IMR-90 (cell line): ENCODE measurements at regions not wholly inside any gene's neighbourhood (a gene's known extent, or its start where the extent isn't known, plus 50 kb on each side); places are given as distances from the start of the nearest gene placed in this dataset.

Experiments
- ATAC-seq: fragments of 200-7000 bp; cut with Tn5 transposase; 2 replicates; pipeline ENCODE4 v1.9.1; 2020; ENCODE audit warnings: low read depth, mild to moderate bottlenecking, moderate library complexity
- BruUV-seq: library from RNA; stranded (reverse); fragments of 400-500 nt; replicated peaks from 2 replicates; lab custom pipeline; 2021; lab: Mats Ljungman, UMichigan
- CTCF ChIA-PET: fragments of 300-600 bp; formaldehyde crosslinking; extraction: SDS; loops from one replicate; lab custom pipeline; 2021; ENCODE audit warnings: antibody characterized with exemption; lab: Yijun Ruan, JAX
- POLR2A ChIA-PET: fragments of 300-600 bp; sonication (Branson Sonifier 250); formaldehyde crosslinking; loops from one replicate; lab custom pipeline; 2022; ENCODE audit warnings: antibody characterized with exemption; ENCODE audit not compliant: unreplicated experiment; lab: Charles Lee
- DNase-seq: peaks from one replicate; pipeline ENCODE4 v3.0.0; 2013
- H2AFZ ChIP-seq: replicated peaks from 2 replicates; pipeline ENCODE3; 2013; ENCODE audit warnings: low read length, mild to moderate bottlenecking; ENCODE audit not compliant: poor library complexity
- H2AK5ac ChIP-seq: 2 replicates; pipeline ENCODE4 v1.6.1; 2013; ENCODE audit warnings: low read depth, low read length, inconsistent platforms
- H2AK9ac ChIP-seq: replicated peaks from 2 replicates; pipeline ENCODE3; 2013; ENCODE audit warnings: mild to moderate bottlenecking, low read depth, low read length, moderate library complexity; ENCODE audit not compliant: poor library complexity
- H2BK120ac ChIP-seq: 2 replicates; pipeline ENCODE4 v1.6.1; 2013; ENCODE audit warnings: low read depth, low read length, inconsistent platforms
- H2BK15ac ChIP-seq: 3 replicates; pipeline ENCODE4 v1.6.1; 2013; ENCODE audit warnings: low read depth, low read length, inconsistent platforms
- H2BK20ac ChIP-seq: 2 replicates; pipeline ENCODE4 v1.6.1; 2013; ENCODE audit warnings: low read depth, mild to moderate bottlenecking, inconsistent platforms, low read length, moderate library complexity
- H2BK5ac ChIP-seq: 2 replicates; pipeline ENCODE4 v1.6.1; 2013; ENCODE audit warnings: mild to moderate bottlenecking, low read depth, low read length, inconsistent platforms; ENCODE audit not compliant: poor library complexity, severe bottlenecking
- H3K14ac ChIP-seq: replicated peaks from 2 replicates; pipeline ENCODE4 v1.6.1; 2013; ENCODE audit warnings: low read depth, low read length, inconsistent platforms
- H3K18ac ChIP-seq: 2 replicates; pipeline ENCODE4 v1.6.1; 2013; ENCODE audit warnings: low read depth, low read length, control low read depth
- H3K23ac ChIP-seq: 2 replicates; pipeline ENCODE4 v1.6.1; 2013; ENCODE audit warnings: low read depth, low read length, inconsistent platforms
- H3K27ac ChIP-seq: 2 replicates; pipeline ENCODE4 v1.5.1; 2013; ENCODE audit warnings: mild to moderate bottlenecking, control low read depth, low read length; ENCODE audit not compliant: insufficient read depth
- H3K27me3 ChIP-seq: 2 replicates; pipeline ENCODE4 v1.6.1; 2013; ENCODE audit warnings: low read length; ENCODE audit not compliant: control insufficient read depth, insufficient read depth
- H3K36me3 ChIP-seq: 2 replicates; pipeline ENCODE4 v1.6.1; 2013; ENCODE audit warnings: low read length, mixed read lengths; ENCODE audit not compliant: control insufficient read depth, insufficient read depth
- H3K4ac ChIP-seq: 2 replicates; pipeline ENCODE4 v1.6.1; 2013; ENCODE audit warnings: low read depth, low read length, inconsistent platforms
- H3K4me1 ChIP-seq: 2 replicates; pipeline ENCODE4 v1.6.1; 2013; ENCODE audit warnings: low read length, mixed read lengths; ENCODE audit not compliant: control insufficient read depth, insufficient read depth
- H3K4me2 ChIP-seq: 2 replicates; pipeline ENCODE4 v1.6.1; 2013; ENCODE audit warnings: low read depth, mild to moderate bottlenecking, control low read depth, low read length, moderate library complexity
- H3K4me3 ChIP-seq: 2 replicates; pipeline ENCODE4 v1.5.1; 2013; ENCODE audit warnings: low read depth, mild to moderate bottlenecking, control low read depth, low read length, moderate library complexity; ENCODE audit not compliant: insufficient read depth
- H3K56ac ChIP-seq: 2 replicates; pipeline ENCODE4 v1.6.1; 2013; ENCODE audit warnings: low read length, inconsistent platforms; ENCODE audit not compliant: insufficient read depth; ENCODE audit errors: extremely low read depth
- H3K79me1 ChIP-seq, 2 experiments: 2 replicates each; pipeline ENCODE4 v1.6.1; 2013; ENCODE audit warnings: low read length in 2 of 2, inconsistent platforms in 1 of 2, low read depth in 1 of 2
- H3K9ac ChIP-seq: 2 replicates; pipeline ENCODE4 v1.6.1; 2013; ENCODE audit warnings: low read depth, low read length, control low read depth
- H3K9me1 ChIP-seq: 2 replicates; pipeline ENCODE4 v1.6.1; 2013; ENCODE audit warnings: low read length, inconsistent platforms; ENCODE audit not compliant: insufficient read depth
- H3K9me3 ChIP-seq: 2 replicates; pipeline ENCODE4 v1.6.1; 2013; ENCODE audit warnings: low read length; ENCODE audit not compliant: control insufficient read depth, insufficient read depth
- H4K20me1 ChIP-seq: 2 replicates; pipeline ENCODE4 v1.6.1; 2013; ENCODE audit warnings: low read length, inconsistent platforms; ENCODE audit not compliant: insufficient read depth
- H4K5ac ChIP-seq: 2 replicates; pipeline ENCODE4 v1.6.1; 2013; ENCODE audit warnings: mild to moderate bottlenecking, low read depth, low read length, control low read depth
- H4K8ac ChIP-seq, 2 experiments: 2 replicates each; pipeline ENCODE4 v1.6.1; 2013; ENCODE audit warnings: low read depth in 2 of 2, low read length in 2 of 2, control low read depth in 1 of 2, inconsistent platforms in 1 of 2
- H4K91ac ChIP-seq: 2 replicates; pipeline ENCODE4 v1.6.1; 2013; ENCODE audit warnings: low read depth, low read length, inconsistent platforms; ENCODE audit not compliant: insufficient read depth
- BHLHE40 ChIP-seq: fragments of 150-350 bp; IDR thresholded peaks from 2 replicates; pipeline ENCODE4 v1.6.1; 2016; ENCODE audit warnings: mild to moderate bottlenecking, low read depth, low read length
- CEBPB ChIP-seq: IDR thresholded peaks from 2 replicates; pipeline ENCODE4 v1.6.1; 2012; ENCODE audit warnings: low read depth, low read length, improper control_type of control experiment
- CHD1 ChIP-seq: IDR thresholded peaks from 2 replicates; pipeline ENCODE4 v1.6.1; 2012; ENCODE audit warnings: low read depth, low read length, improper control_type of control experiment
- FOS ChIP-seq: fragments of 150-350 bp; IDR thresholded peaks from 2 replicates; pipeline ENCODE4 v1.6.1; 2016; ENCODE audit warnings: low read depth, low read length
- MAFK ChIP-seq: IDR thresholded peaks from 2 replicates; pipeline ENCODE4 v1.6.1; 2012; ENCODE audit warnings: low read depth, low read length, improper control_type of control experiment
- MAZ ChIP-seq: IDR thresholded peaks from 2 replicates; pipeline ENCODE4 v1.6.1; 2012; ENCODE audit warnings: low read depth, mild to moderate bottlenecking, low read length, improper control_type of control experiment, moderate library complexity, borderline replicate concordance
- MXI1 ChIP-seq: IDR thresholded peaks from 2 replicates; pipeline ENCODE4 v1.6.1; 2012; ENCODE audit warnings: low read depth, mild to moderate bottlenecking, low read length, moderate library complexity, borderline replicate concordance
- NFE2L2 ChIP-seq: fragments of 150-350 bp; IDR thresholded peaks from 2 replicates; pipeline ENCODE4 v1.6.1; 2016; ENCODE audit warnings: low read depth, mild to moderate bottlenecking, low read length
- POLR2A ChIP-seq: IDR thresholded peaks from 2 replicates; pipeline ENCODE4 v1.6.1; 2012; ENCODE audit warnings: mild to moderate bottlenecking, low read depth, low read length
- RAD21 ChIP-seq: IDR thresholded peaks from 2 replicates; pipeline ENCODE4 v1.6.1; 2012; ENCODE audit warnings: low read length, improper control_type of control experiment
- RCOR1 ChIP-seq: IDR thresholded peaks from 2 replicates; pipeline ENCODE4 v1.6.1; 2012; ENCODE audit warnings: mild to moderate bottlenecking, low read length, improper control_type of control experiment; ENCODE audit not compliant: insufficient replicate concordance
- RFX5 ChIP-seq: IDR thresholded peaks from 2 replicates; pipeline ENCODE4 v1.8.0; 2012; ENCODE audit warnings: low read depth, mild to moderate bottlenecking, low read length, moderate library complexity
- SMC3 ChIP-seq: fragments of 150-350 bp; IDR thresholded peaks from 2 replicates; pipeline ENCODE4 v1.6.1; 2016; ENCODE audit warnings: low read depth, mild to moderate bottlenecking, antibody characterized with exemption, low read length, moderate library complexity
- WGBS, 2 experiments: methylation state at CpG; one replicate each; pipeline versions ENCODE4 v1.1.5 to v1.1.7; 2013; ENCODE audit warnings: missing lambda C conversion rate in 2 of 2; ENCODE audit not compliant: insufficient read length in 1 of 2; ENCODE audit errors: extremely low coverage in 2 of 2; 5-methylcytosine and 5-hydroxymethylcytosine counted together
- dilution Hi-C: fragments of 300-500 bp; cut with HindIII; formaldehyde crosslinking; loops from one replicate; pipeline ENCODE4 v1.14.3; 2018; ENCODE audit warnings: low sequenced_read_pairs; ENCODE audit not compliant: unreplicated experiment
- in situ Hi-C: fragments of 300-500 bp; cut with MboI; formaldehyde crosslinking; loops from 3 replicates; pipeline ENCODE4 v1.14.3; 2019; ENCODE audit warnings: low sequenced_read_pairs, inconsistent platforms, mixed read lengths
- intact Hi-C: fragments of 100-400 bp; cut with micrococcal nuclease; formaldehyde crosslinking; loops from 2 replicates; pipeline ENCODE4 v1.10.0; 2022
- TF ChIP-seq, protein P1 (sequence below): conservative IDR thresholded peaks from 2 replicates; pipeline ENCODE4 v1.5.1; 2012; ENCODE audit warnings: mild to moderate bottlenecking, low read depth, low read length, improper control_type of control experiment
- TF ChIP-seq, protein P2 (sequence below): fragments of 150-350 bp; IDR thresholded peaks from 2 replicates; pipeline ENCODE4 v1.6.1; 2016; ENCODE audit warnings: low read depth, mild to moderate bottlenecking, low read length, moderate library complexity, borderline replicate concordance
- TF ChIP-seq, protein P3 (sequence below): fragments of 150-350 bp; IDR thresholded peaks from 2 replicates; pipeline ENCODE4 v1.6.1; 2017; ENCODE audit warnings: mild to moderate bottlenecking, antibody characterized with exemption, low read length, low read depth

DNA sequence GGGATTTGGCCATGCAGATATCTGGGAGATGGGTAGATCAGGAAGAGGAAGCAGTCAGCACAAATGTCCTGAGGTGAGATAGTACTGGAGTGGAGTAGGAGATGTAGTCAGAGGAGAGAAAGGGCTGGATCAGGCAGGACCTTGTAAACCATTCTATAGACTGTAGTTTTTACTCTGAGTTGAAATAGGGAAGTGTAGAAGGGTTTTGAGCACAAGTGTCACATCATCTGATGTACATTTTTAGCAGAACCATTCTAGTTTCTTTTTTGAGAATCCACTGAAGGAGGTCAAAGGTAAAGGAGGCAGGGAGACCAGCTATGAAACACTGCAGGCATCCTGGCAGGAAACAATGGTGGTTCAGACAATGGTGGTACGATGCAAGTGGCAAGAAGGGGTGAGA lies 194.6 kb upstream of the RRP15 start:
- CTCF ChIA-PET, result no interaction called here
- Histone ChIP-seq H2BK120ac (no peak overlapping the region), H3K56ac (no peak overlapping the region), H3K23ac (no peak overlapping the region), H2AK5ac (no peak overlapping the region), H2BK20ac (no peak overlapping the region), H3K9me1 (no peaks in the 10 kb centered on the region), H3K79me1 (no peaks in the 10 kb centered on the region), H3K4me2 (no peak overlapping the region), H3K18ac (no peak overlapping the region), H2BK5ac (no peak overlapping the region), H3K27me3 (no peaks in the 10 kb centered on the region), H4K5ac (no peak overlapping the region), H2AFZ (no peak overlapping the region), H3K9me3 (no peaks in the 10 kb centered on the region), H3K27ac (no peak overlapping the region), H2AK9ac (no peak overlapping the region), H4K20me1 (no peaks in the 10 kb centered on the region), H2BK15ac (no peak overlapping the region), H4K8ac (no peak overlapping the region), H3K4me3 (no peak overlapping the region), H3K9ac (no peak overlapping the region), H3K14ac (no peak overlapping the region), H3K36me3 (no peaks in the 10 kb centered on the region), H3K4me1 (no peaks in the 10 kb centered on the region), H3K4ac (no peak overlapping the region), H4K91ac (no peak overlapping the region)
- no peak for ATAC-seq
- TF ChIP-seq RCOR1, result no peak
- no peak for TF ChIP-seq RFX5
- TF ChIP-seq MAFK, result no peak
- TF ChIP-seq, protein P1, sequence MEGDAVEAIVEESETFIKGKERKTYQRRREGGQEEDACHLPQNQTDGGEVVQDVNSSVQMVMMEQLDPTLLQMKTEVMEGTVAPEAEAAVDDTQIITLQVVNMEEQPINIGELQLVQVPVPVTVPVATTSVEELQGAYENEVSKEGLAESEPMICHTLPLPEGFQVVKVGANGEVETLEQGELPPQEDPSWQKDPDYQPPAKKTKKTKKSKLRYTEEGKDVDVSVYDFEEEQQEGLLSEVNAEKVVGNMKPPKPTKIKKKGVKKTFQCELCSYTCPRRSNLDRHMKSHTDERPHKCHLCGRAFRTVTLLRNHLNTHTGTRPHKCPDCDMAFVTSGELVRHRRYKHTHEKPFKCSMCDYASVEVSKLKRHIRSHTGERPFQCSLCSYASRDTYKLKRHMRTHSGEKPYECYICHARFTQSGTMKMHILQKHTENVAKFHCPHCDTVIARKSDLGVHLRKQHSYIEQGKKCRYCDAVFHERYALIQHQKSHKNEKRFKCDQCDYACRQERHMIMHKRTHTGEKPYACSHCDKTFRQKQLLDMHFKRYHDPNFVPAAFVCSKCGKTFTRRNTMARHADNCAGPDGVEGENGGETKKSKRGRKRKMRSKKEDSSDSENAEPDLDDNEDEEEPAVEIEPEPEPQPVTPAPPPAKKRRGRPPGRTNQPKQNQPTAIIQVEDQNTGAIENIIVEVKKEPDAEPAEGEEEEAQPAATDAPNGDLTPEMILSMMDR, result no peak
- TF ChIP-seq BHLHE40, result no peak
- TF ChIP-seq, protein P2, sequence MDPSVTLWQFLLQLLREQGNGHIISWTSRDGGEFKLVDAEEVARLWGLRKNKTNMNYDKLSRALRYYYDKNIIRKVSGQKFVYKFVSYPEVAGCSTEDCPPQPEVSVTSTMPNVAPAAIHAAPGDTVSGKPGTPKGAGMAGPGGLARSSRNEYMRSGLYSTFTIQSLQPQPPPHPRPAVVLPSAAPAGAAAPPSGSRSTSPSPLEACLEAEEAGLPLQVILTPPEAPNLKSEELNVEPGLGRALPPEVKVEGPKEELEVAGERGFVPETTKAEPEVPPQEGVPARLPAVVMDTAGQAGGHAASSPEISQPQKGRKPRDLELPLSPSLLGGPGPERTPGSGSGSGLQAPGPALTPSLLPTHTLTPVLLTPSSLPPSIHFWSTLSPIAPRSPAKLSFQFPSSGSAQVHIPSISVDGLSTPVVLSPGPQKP, result no peak
- no peak for TF ChIP-seq MAZ
- no peak for TF ChIP-seq NFE2L2
- TF ChIP-seq RAD21, result no peak
- no peak for TF ChIP-seq SMC3
- no peak for TF ChIP-seq CHD1
- TF ChIP-seq MXI1, result no peak
- no peak for TF ChIP-seq POLR2A
- no peak for TF ChIP-seq FOS
- no peak for TF ChIP-seq CEBPB
- TF ChIP-seq, protein P3, sequence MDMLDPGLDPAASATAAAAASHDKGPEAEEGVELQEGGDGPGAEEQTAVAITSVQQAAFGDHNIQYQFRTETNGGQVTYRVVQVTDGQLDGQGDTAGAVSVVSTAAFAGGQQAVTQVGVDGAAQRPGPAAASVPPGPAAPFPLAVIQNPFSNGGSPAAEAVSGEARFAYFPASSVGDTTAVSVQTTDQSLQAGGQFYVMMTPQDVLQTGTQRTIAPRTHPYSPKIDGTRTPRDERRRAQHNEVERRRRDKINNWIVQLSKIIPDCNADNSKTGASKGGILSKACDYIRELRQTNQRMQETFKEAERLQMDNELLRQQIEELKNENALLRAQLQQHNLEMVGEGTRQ, result no peak
- intact Hi-C loops (no loop called here), dilution Hi-C loops (no loop called here), in situ Hi-C loops (no loop called here)
- BruUV-seq, result no TSS peak
- no peak for DNase-seq
- no CpG with 5 or more reads among the region's 1 CpG for WGBS, 2 experiments
- POLR2A ChIA-PET, result no interaction called here
